Liver (tissue), 3 donors: ENCODE measurements at regions not wholly inside any gene's neighbourhood (a gene's known extent, or its start where the extent isn't known, plus 50 kb on each side); places are given as distances from the start of the nearest gene placed in this dataset.

ENCODE experiments used
- ATF3 ChIP-seq: IDR thresholded peaks from 2 replicates; pipeline ENCODE4 v1.6.1; 2016; ENCODE audit warnings: antibody characterized with exemption
- EGR1 ChIP-seq, 2 donors: IDR thresholded peaks; 2 replicates each; pipeline ENCODE4 v1.6.1; 2016 to 2018; ENCODE audit warnings: antibody characterized with exemption in 2 of 2, low read depth in 2 of 2
- FOXA1 ChIP-seq: IDR thresholded peaks from 2 replicates; pipeline ENCODE4 v1.6.1; 2016; ENCODE audit warnings: antibody characterized with exemption
- GABPA ChIP-seq, 2 donors: IDR thresholded peaks in 1 of 2; conservative IDR thresholded peaks in 1 of 2; 2 replicates each; pipeline ENCODE4 v1.6.1; 2016; ENCODE audit warnings: antibody characterized with exemption in 2 of 2, mild to moderate bottlenecking in 1 of 2, moderate library complexity in 1 of 2
- HNF4A ChIP-seq, 2 donors: conservative IDR thresholded peaks; 2 replicates each; pipeline ENCODE4 v1.6.1; 2016; ENCODE audit warnings: antibody characterized with exemption in 2 of 2, mild to moderate bottlenecking in 2 of 2
- JUND ChIP-seq, 2 donors: IDR thresholded peaks; 2 replicates each; pipeline ENCODE4 v1.6.1; 2016; ENCODE audit warnings: antibody characterized with exemption in 2 of 2
- MAX ChIP-seq: IDR thresholded peaks from 2 replicates; pipeline ENCODE4 v1.6.1; 2016; ENCODE audit warnings: antibody characterized with exemption
- NR2F2 ChIP-seq: IDR thresholded peaks from 2 replicates; pipeline ENCODE4 v1.6.1; 2016; ENCODE audit warnings: antibody characterized with exemption
- RAD21 ChIP-seq, 2 donors: IDR thresholded peaks; 2 replicates each; pipeline ENCODE4 v1.6.1; 2016; ENCODE audit warnings: antibody characterized with exemption in 2 of 2, mild to moderate bottlenecking in 2 of 2
- REST ChIP-seq: IDR thresholded peaks from 2 replicates; pipeline ENCODE4 v1.6.1; 2016; ENCODE audit warnings: antibody characterized with exemption, mild to moderate bottlenecking
- SP1 ChIP-seq: IDR thresholded peaks from 2 replicates; pipeline ENCODE4 v1.6.1; 2018; ENCODE audit warnings: antibody characterized with exemption, mild to moderate bottlenecking
- TAF1 ChIP-seq: conservative IDR thresholded peaks from 2 replicates; pipeline ENCODE4 v1.6.1; 2016; ENCODE audit warnings: antibody characterized with exemption, mild to moderate bottlenecking
- YY1 ChIP-seq: IDR thresholded peaks from 2 replicates; pipeline ENCODE4 v1.6.1; 2016; ENCODE audit warnings: antibody characterized with exemption, mild to moderate bottlenecking
- TF ChIP-seq, protein P1 (sequence below): fragments of 150-350 bp; IDR thresholded peaks from 2 replicates; pipeline ENCODE4 v1.5.1; 2017; ENCODE audit warnings: improper control_type of control experiment, low read depth, low read length; ENCODE audit not compliant: missing input control
- donor health status: healthy.
- donor health status: healthy.

GRCh38 chr1:199353906-199354305 is 673.6 kb upstream of the NR5A2 start:
- TF ChIP-seq SP1 = no peak
- no peak for TF ChIP-seq YY1
- TF ChIP-seq REST = no peak
- TF ChIP-seq, protein P1, sequence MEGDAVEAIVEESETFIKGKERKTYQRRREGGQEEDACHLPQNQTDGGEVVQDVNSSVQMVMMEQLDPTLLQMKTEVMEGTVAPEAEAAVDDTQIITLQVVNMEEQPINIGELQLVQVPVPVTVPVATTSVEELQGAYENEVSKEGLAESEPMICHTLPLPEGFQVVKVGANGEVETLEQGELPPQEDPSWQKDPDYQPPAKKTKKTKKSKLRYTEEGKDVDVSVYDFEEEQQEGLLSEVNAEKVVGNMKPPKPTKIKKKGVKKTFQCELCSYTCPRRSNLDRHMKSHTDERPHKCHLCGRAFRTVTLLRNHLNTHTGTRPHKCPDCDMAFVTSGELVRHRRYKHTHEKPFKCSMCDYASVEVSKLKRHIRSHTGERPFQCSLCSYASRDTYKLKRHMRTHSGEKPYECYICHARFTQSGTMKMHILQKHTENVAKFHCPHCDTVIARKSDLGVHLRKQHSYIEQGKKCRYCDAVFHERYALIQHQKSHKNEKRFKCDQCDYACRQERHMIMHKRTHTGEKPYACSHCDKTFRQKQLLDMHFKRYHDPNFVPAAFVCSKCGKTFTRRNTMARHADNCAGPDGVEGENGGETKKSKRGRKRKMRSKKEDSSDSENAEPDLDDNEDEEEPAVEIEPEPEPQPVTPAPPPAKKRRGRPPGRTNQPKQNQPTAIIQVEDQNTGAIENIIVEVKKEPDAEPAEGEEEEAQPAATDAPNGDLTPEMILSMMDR = no peak
- TF ChIP-seq RAD21 (IDR thresholded peaks at IDR 0.05) = no peak
- TF ChIP-seq JUND (IDR thresholded peaks at IDR 0.05) = no peak
- no peak for TF ChIP-seq GABPA (IDR thresholded peaks at IDR 0.05 in 1 of 2, conservative IDR thresholded peaks at IDR 0.05 in 1 of 2)
- no peak for TF ChIP-seq TAF1
- no peak for TF ChIP-seq EGR1 (IDR thresholded peaks at IDR 0.05; ENCODE audit: low read depth in 2 of 2)
- no peak for TF ChIP-seq NR2F2
- TF ChIP-seq MAX = no peak
- TF ChIP-seq FOXA1 = no peak
- TF ChIP-seq HNF4A (conservative IDR thresholded peaks at IDR 0.05) = no peak
- TF ChIP-seq ATF3 = no peak
